SK-N-SH treated with all-trans-retinoic acid at 6 μM for 48 hours (cell line): ENCODE measurements at regions not wholly inside any gene's neighbourhood (a gene's known extent, or its start where the extent isn't known, plus 50 kb on each side); places are given as distances from the start of the nearest gene placed in this dataset.
A peak's percentile ranks its signal among the peaks of the same experiment; 100 is the strongest.

ENCODE experiments used
- ATAC-seq: fragments of 200-7000 bp; cut with Tn5 transposase; 3 replicates; pipeline ENCODE4 v1.9.1; 2020; ENCODE audit warnings: mild to moderate bottlenecking, moderate library complexity
- ARNTL ChIP-seq: fragments of 450-650 bp; formaldehyde crosslinking; IDR thresholded peaks from 2 replicates; pipeline ENCODE4 v1.5.0; 2020; ENCODE audit warnings: low read depth, mild to moderate bottlenecking, moderate library complexity, borderline replicate concordance
- BACH2 ChIP-seq: fragments of 250-450 bp; sonication (Bioruptor Pico); IDR thresholded peaks from 2 replicates; pipeline ENCODE4 v1.9.0; 2021; ENCODE audit warnings: mild to moderate bottlenecking, borderline replicate concordance
- CSDC2 ChIP-seq: fragments of 250-450 bp; sonication (Bioruptor Pico); IDR thresholded peaks from 2 replicates; pipeline ENCODE4 v1.5.0; 2020; ENCODE audit warnings: mild to moderate bottlenecking, moderate library complexity
- ESRRG ChIP-seq: fragments of 250-450 bp; sonication (Bioruptor Pico); IDR thresholded peaks from 2 replicates; pipeline ENCODE4 v1.6.1; 2021; ENCODE audit warnings: mild to moderate bottlenecking
- GLIS3 ChIP-seq: fragments of 250-450 bp; sonication (Bioruptor Pico); IDR thresholded peaks from 2 replicates; pipeline ENCODE4 v1.5.0; 2020; ENCODE audit warnings: mild to moderate bottlenecking, moderate library complexity
- ISL1 ChIP-seq: fragments of 250-450 bp; sonication (Bioruptor Pico); IDR thresholded peaks from 2 replicates; pipeline ENCODE4 v2.1.2; 2022; ENCODE audit warnings: mild to moderate bottlenecking, moderate library complexity
- OSR1 ChIP-seq: fragments of 250-450 bp; sonication (Bioruptor Pico); IDR thresholded peaks from 2 replicates; pipeline ENCODE4 v1.8.0; 2022; ENCODE audit warnings: moderate library complexity, mild to moderate bottlenecking, inconsistent platforms
- PPARA ChIP-seq: fragments of 250-450 bp; sonication (Bioruptor Pico); IDR thresholded peaks from 2 replicates; pipeline ENCODE4 v1.5.0; 2020; ENCODE audit warnings: mild to moderate bottlenecking, borderline replicate concordance
- RARB ChIP-seq: fragments of 250-450 bp; sonication (Bioruptor Pico); IDR thresholded peaks from 2 replicates; pipeline ENCODE4 v1.8.0; 2021; ENCODE audit warnings: mild to moderate bottlenecking, moderate library complexity
- SNAI2 ChIP-seq: fragments of 250-450 bp; sonication (Bioruptor Pico); IDR thresholded peaks from 2 replicates; pipeline ENCODE4 v1.5.0; 2020; ENCODE audit warnings: mild to moderate bottlenecking, moderate library complexity
- TCF4 ChIP-seq: fragments of 250-450 bp; sonication (Bioruptor Pico); IDR thresholded peaks from 2 replicates; pipeline ENCODE4 v1.8.0; 2021; ENCODE audit warnings: mild to moderate bottlenecking, moderate library complexity, borderline replicate concordance
- TOX ChIP-seq: fragments of 250-450 bp; sonication (Bioruptor Pico); IDR thresholded peaks from 2 replicates; pipeline ENCODE4 v1.8.0; 2021; ENCODE audit warnings: mild to moderate bottlenecking, moderate library complexity, borderline replicate concordance
- ZC3H10 ChIP-seq: fragments of 250-450 bp; sonication (Bioruptor Pico); IDR thresholded peaks from 2 replicates; pipeline ENCODE4 v1.5.1; 2021; ENCODE audit warnings: mild to moderate bottlenecking, moderate library complexity
- ZFP3 ChIP-seq: fragments of 250-450 bp; sonication (Bioruptor Pico); IDR thresholded peaks from 2 replicates; pipeline ENCODE4 v1.5.0; 2020; ENCODE audit warnings: mild to moderate bottlenecking, moderate library complexity
- ZFP30 ChIP-seq: fragments of 450-650 bp; formaldehyde crosslinking; IDR thresholded peaks from 2 replicates; pipeline ENCODE4 v1.5.0; 2022; ENCODE audit warnings: mild to moderate bottlenecking, moderate library complexity
- ZNF565 ChIP-seq: fragments of 450-650 bp; formaldehyde crosslinking; conservative IDR thresholded peaks from 2 replicates; pipeline ENCODE4 v1.5.0; 2020; ENCODE audit warnings: low read depth, mild to moderate bottlenecking, moderate library complexity
- ZNF70 ChIP-seq: fragments of 450-650 bp; formaldehyde crosslinking; IDR thresholded peaks from 2 replicates; pipeline ENCODE4 v1.5.0; 2020; ENCODE audit warnings: mild to moderate bottlenecking, moderate library complexity
- ZNF8 ChIP-seq: fragments of 450-650 bp; formaldehyde crosslinking; IDR thresholded peaks from 2 replicates; pipeline ENCODE4 v1.5.0; 2020; ENCODE audit warnings: mild to moderate bottlenecking, moderate library complexity
- TF ChIP-seq, protein P1 (sequence below): fragments of 250-450 bp; sonication (Bioruptor Pico); IDR thresholded peaks from 2 replicates; pipeline ENCODE4 v1.8.0; 2020; ENCODE audit warnings: mild to moderate bottlenecking, moderate library complexity, borderline replicate concordance
- TF ChIP-seq, protein P2 (sequence below): fragments of 250-450 bp; sonication (Bioruptor Pico); IDR thresholded peaks from 2 replicates; pipeline ENCODE4 v1.5.1; 2020; ENCODE audit warnings: low read depth, mild to moderate bottlenecking, moderate library complexity
- TF ChIP-seq, protein P3 (sequence below): fragments of 250-450 bp; sonication (Bioruptor Pico); IDR thresholded peaks from 2 replicates; pipeline ENCODE4 v1.8.0; 2021; ENCODE audit warnings: low read depth, mild to moderate bottlenecking, moderate library complexity, borderline replicate concordance
- TF ChIP-seq, protein P4 (sequence below): fragments of 250-450 bp; sonication (Bioruptor Pico); IDR thresholded peaks from 2 replicates; pipeline ENCODE4 v1.5.0; 2020; ENCODE audit warnings: mild to moderate bottlenecking, moderate library complexity

DNA sequence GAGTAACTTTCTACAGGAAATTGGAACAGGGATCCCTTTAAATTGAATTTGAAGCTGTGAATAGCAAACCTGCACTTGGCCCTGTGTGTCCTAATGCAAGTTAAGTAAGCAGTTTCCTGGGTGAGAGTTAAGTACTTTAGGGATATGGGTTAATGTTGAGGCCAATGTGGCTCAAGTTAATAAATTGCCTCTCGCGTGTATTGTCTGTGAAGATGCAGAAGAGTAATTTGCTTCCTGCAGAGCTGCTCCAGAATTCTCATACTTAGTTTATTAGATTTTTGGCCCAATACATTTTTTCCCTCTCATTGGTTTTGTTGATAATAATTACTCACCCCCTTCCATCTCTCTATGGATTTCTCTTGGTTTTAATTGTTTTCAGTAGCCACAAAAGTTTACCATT is 86.5 kb downstream of the SLC25A47 start:
- ATAC-seq, result no peak
- TF ChIP-seq BACH2 (no peak), ISL1 (CRISPR knock-in tag) (no peak), GLIS3 (CRISPR knock-in tag) (no peak), TOX (no peak), ZFP30 (CRISPR knock-in tag) (no peak), ZC3H10 (CRISPR knock-in tag) (no peak), ZNF8 (CRISPR knock-in tag) (no peak), PPARA (CRISPR knock-in tag) (no peak), ZFP3 (CRISPR knock-in tag) (no peak), ZNF70 (no peak), RARB (CRISPR knock-in tag) (no peak), ARNTL (no peak), SNAI2 (CRISPR knock-in tag) (no peak)
- TF ChIP-seq, protein P1, sequence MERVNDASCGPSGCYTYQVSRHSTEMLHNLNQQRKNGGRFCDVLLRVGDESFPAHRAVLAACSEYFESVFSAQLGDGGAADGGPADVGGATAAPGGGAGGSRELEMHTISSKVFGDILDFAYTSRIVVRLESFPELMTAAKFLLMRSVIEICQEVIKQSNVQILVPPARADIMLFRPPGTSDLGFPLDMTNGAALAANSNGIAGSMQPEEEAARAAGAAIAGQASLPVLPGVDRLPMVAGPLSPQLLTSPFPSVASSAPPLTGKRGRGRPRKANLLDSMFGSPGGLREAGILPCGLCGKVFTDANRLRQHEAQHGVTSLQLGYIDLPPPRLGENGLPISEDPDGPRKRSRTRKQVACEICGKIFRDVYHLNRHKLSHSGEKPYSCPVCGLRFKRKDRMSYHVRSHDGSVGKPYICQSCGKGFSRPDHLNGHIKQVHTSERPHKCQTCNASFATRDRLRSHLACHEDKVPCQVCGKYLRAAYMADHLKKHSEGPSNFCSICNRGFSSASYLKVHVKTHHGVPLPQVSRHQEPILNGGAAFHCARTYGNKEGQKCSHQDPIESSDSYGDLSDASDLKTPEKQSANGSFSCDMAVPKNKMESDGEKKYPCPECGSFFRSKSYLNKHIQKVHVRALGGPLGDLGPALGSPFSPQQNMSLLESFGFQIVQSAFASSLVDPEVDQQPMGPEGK, result no peak
- TF ChIP-seq, protein P2, sequence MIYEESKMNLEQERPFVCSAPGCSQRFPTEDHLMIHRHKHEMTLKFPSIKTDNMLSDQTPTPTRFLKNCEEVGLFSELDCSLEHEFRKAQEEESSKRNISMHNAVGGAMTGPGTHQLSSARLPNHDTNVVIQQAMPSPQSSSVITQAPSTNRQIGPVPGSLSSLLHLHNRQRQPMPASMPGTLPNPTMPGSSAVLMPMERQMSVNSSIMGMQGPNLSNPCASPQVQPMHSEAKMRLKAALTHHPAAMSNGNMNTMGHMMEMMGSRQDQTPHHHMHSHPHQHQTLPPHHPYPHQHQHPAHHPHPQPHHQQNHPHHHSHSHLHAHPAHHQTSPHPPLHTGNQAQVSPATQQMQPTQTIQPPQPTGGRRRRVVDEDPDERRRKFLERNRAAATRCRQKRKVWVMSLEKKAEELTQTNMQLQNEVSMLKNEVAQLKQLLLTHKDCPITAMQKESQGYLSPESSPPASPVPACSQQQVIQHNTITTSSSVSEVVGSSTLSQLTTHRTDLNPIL (CRISPR knock-in tag), result no peak

DNA sequence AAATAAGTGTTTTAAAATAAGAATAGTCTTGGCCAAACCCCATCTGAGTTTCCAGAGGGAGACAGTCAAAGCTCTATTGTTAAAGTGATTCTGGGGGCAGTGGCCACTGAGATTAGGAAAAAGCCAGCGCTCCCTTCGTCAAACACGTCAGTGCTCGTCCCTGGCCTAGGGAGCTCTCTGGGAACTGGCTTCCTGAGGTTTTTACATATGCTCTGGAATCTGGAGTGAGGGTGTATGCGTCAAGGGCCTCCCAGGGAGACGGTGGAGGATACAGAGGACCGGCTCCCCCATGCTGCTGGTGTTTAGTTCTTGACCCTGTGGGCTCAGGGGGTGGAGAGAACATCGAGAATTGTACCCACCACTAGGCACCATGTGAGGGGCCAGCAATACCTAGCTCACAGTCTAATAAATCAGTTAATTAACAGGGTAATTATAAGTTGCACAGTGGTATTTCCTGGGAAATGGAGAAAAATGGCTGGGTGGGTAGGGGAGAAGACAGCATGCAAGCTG is 87.0 kb downstream of the SLC25A47 start:
- TF ChIP-seq ZNF70 (peak; percentile 47; the same call in 1 of the 2 replicates), ESRRG (CRISPR knock-in tag) (no peak)
- TF ChIP-seq, all 23 proteins: peak for 1
- ATAC-seq, result no peak

DNA sequence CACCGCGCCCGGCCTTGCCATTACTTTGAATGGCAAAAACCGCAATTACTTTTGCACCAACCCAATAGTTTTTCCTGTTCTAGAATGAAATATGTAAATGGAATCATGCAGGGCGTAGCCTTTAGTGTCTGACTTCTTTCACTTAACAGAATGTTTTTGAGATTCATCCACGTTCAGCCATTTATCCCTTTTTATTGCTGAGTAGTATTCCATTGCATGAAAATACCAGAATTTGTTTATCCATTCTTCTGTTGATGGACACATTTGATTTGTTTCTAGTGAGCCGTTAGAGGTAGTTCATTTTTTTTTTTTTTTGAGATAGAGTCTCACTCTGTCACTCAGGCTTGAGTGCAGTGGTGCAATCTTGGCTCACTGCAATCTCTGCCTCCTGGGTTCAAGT is 90.6 kb downstream of the SLC25A47 start:
- TF ChIP-seq ISL1 (CRISPR knock-in tag) (no peak), PPARA (CRISPR knock-in tag) (no peak), ZNF70 (no peak), OSR1 (no peak), ZNF8 (CRISPR knock-in tag) (no peak), CSDC2 (CRISPR knock-in tag) (no peak), RARB (CRISPR knock-in tag) (no peak), ZC3H10 (CRISPR knock-in tag) (no peak), ZNF565 (CRISPR knock-in tag) (no peak), ZFP3 (CRISPR knock-in tag) (no peak), SNAI2 (CRISPR knock-in tag) (no peak)
- TF ChIP-seq, protein P3, sequence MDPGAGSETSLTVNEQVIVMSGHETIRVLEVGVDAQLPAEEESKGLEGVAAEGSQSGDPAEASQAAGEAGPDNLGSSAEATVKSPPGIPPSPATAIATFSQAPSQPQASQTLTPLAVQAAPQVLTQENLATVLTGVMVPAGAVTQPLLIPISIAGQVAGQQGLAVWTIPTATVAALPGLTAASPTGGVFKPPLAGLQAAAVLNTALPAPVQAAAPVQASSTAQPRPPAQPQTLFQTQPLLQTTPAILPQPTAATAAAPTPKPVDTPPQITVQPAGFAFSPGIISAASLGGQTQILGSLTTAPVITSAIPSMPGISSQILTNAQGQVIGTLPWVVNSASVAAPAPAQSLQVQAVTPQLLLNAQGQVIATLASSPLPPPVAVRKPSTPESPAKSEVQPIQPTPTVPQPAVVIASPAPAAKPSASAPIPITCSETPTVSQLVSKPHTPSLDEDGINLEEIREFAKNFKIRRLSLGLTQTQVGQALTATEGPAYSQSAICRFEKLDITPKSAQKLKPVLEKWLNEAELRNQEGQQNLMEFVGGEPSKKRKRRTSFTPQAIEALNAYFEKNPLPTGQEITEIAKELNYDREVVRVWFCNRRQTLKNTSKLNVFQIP (CRISPR knock-in tag), result no peak
- TF ChIP-seq, protein P2 (CRISPR knock-in tag), result no peak
- ATAC-seq, result no peak

DNA sequence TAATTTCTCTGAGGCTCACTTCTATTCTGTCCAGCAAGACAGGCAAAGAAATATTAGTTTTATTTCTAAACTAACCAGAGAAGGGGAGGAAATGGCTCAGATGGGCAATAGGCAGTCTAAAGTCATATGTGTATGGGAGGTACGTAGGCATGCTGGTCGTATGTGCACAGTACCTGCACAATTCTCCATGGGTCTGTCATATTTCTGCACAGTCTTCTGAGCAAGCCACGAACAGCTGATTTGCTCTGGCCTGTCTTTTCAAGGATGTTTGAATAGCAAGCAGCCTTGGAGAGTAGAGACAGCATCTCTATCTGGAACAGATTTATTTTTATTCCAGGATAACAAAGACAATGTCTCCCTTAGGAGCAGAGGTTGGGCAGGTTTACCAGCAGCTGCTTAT is 92.1 kb downstream of the SLC25A47 start:
- TF ChIP-seq TCF4 (CRISPR knock-in tag), result no peak
- no peak for TF ChIP-seq ZFP30 (CRISPR knock-in tag)
- no peak for TF ChIP-seq ISL1 (CRISPR knock-in tag)
- ATAC-seq, result no peak

DNA sequence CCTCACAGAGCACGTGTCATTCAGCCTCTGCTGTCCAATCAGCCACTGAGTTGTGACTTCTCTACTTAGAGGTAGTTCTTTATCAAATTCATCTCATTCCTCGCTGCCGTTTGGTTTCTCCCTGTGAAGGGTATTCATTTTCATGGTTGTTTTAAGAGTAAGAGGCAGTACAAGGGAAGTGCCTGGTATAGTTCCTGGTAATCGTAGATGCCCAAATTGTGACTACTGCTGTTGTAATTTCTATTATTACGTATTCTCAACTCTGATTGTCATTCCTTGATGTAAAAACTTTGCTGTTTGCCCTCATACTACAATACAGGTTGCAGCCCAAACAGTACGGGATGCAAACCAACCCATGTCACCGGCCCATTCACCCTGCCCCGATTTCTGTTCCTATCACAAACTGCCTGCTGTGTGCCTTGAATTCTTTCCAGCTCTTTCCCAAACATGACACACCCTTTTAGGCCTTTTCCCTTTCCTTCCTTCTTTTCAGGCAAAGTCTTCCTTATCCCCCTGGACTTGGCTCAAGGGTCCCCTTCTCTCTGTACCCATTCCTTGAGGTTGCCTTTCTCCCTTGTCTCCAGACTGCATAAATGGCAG is 93.0 kb downstream of the SLC25A47 start:
- ATAC-seq, result no peak
- TF ChIP-seq ESRRG (CRISPR knock-in tag), result no peak
- TF ChIP-seq OSR1, result no peak
- no peak for TF ChIP-seq ZNF565 (CRISPR knock-in tag)
- no peak for TF ChIP-seq RARB (CRISPR knock-in tag)
- TF ChIP-seq SNAI2 (CRISPR knock-in tag), result no peak
- no peak for TF ChIP-seq ZNF8 (CRISPR knock-in tag)
- no peak for TF ChIP-seq PPARA (CRISPR knock-in tag)
- TF ChIP-seq, protein P2 (CRISPR knock-in tag), result no peak
- TF ChIP-seq, protein P4, sequence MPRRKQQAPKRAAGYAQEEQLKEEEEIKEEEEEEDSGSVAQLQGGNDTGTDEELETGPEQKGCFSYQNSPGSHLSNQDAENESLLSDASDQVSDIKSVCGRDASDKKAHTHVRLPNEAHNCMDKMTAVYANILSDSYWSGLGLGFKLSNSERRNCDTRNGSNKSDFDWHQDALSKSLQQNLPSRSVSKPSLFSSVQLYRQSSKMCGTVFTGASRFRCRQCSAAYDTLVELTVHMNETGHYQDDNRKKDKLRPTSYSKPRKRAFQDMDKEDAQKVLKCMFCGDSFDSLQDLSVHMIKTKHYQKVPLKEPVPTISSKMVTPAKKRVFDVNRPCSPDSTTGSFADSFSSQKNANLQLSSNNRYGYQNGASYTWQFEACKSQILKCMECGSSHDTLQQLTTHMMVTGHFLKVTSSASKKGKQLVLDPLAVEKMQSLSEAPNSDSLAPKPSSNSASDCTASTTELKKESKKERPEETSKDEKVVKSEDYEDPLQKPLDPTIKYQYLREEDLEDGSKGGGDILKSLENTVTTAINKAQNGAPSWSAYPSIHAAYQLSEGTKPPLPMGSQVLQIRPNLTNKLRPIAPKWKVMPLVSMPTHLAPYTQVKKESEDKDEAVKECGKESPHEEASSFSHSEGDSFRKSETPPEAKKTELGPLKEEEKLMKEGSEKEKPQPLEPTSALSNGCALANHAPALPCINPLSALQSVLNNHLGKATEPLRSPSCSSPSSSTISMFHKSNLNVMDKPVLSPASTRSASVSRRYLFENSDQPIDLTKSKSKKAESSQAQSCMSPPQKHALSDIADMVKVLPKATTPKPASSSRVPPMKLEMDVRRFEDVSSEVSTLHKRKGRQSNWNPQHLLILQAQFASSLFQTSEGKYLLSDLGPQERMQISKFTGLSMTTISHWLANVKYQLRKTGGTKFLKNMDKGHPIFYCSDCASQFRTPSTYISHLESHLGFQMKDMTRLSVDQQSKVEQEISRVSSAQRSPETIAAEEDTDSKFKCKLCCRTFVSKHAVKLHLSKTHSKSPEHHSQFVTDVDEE (CRISPR knock-in tag), result no peak
- TF ChIP-seq ARNTL, result no peak
